AG09319 (cell line): ENCODE measurements at regions not wholly inside any gene's neighbourhood (a gene's known extent, or its start where the extent isn't known, plus 50 kb on each side); places are given as distances from the start of the nearest gene placed in this dataset.

Source experiments
- DNase-seq: peaks from one replicate; pipeline ENCODE4 v3.0.0-alpha.2; 2010; ENCODE audit warnings: low read depth; ENCODE audit errors: extremely low read depth
- CTCF ChIP-seq: IDR thresholded peaks from 2 replicates; pipeline ENCODE4 v1.5.1; 2011; ENCODE audit warnings: low read depth, mild to moderate bottlenecking, inconsistent platforms, low read length, moderate library complexity

DNA sequence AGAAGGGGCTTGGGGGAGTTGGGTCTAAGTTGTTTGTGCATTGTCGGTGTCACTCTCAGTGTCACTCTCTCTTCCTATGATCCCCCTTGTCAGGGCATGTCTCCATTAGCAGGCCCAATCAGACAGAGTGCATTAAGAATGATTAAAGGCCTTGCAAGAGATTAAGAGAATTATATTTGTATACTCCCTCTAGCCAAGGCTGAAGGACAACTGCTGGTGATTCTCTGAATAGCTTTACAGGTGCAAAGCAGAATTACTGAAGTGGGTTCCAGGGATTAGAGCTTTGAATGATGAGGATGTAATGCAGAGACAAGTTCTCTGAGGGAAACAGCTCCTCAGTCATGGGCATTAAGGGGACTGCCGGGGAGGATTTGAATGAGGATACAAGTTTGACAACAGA, 104.8 kb upstream of the LGALSL start:
- TF ChIP-seq CTCF: no peak
- no peak for DNase-seq

- DNase-seq: no peak
- TF ChIP-seq CTCF: no peak
Measured at GRCh38 chr2:64350996-64351395, 103.0 kb upstream of the LGALSL start.

GRCh38 chr2:64352292-64352691, 101.7 kb upstream of the LGALSL start:
- no peak for TF ChIP-seq CTCF
- no peak for DNase-seq

- no peak for TF ChIP-seq CTCF
- DNase-seq: no peak
Measured at GRCh38 chr2:64354857-64355680, 98.9 kb upstream of the LGALSL start.

DNA sequence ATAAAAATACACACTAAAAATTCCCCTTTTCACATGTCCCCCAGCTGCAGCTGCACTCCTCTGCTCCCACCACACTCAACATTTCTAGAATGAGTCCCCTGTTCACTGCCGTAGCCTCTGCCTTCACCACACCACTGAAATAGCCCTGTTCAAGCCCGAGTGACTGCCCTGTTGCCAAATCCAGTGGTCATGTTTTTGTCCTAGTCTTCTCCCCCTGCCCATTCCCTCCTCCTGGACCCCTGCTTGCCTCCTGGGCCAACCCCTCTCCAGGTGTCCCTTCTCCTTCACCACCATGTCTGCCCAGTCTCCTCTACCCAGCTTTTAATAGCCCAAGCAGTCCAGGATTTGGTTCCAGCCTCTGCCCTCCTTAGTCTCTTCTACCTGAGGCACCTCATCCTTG, 97.1 kb upstream of the LGALSL start:
- no peak for DNase-seq
- no peak for TF ChIP-seq CTCF

DNA sequence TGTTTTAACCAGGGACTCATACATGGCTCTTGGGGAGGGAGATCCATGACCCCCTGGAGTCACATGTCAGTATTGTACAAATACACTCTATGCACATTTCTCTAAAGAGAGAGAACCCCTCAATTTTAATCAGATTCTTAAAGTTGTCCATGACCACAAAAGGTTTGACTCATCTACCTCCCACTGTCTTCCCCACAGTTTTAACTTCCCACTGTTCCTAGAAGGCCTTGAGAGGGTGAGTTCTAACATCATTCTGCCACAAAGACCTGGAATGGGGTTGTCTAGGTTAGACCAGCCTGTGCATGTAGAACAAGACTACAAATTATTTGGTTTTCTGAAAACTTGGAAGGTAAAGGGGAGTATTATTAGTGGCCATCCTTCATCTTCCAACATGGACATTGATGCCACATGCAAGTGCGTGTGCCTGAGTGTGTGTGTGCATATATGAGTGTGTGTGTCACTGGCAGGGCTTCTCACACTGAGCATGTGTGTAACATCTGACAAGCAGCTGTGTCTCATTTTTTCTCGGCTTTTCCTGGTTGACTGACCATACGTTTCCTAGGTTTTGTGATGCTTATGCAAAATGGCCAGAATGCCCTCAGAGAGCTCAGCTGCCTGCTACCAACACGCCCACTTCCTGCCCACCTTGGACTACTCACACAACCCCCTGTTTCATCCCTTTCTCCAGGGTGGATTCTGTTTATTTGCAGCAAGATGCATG, 94.6 kb upstream of the LGALSL start:
- no peak for DNase-seq
- no peak for TF ChIP-seq CTCF

DNA sequence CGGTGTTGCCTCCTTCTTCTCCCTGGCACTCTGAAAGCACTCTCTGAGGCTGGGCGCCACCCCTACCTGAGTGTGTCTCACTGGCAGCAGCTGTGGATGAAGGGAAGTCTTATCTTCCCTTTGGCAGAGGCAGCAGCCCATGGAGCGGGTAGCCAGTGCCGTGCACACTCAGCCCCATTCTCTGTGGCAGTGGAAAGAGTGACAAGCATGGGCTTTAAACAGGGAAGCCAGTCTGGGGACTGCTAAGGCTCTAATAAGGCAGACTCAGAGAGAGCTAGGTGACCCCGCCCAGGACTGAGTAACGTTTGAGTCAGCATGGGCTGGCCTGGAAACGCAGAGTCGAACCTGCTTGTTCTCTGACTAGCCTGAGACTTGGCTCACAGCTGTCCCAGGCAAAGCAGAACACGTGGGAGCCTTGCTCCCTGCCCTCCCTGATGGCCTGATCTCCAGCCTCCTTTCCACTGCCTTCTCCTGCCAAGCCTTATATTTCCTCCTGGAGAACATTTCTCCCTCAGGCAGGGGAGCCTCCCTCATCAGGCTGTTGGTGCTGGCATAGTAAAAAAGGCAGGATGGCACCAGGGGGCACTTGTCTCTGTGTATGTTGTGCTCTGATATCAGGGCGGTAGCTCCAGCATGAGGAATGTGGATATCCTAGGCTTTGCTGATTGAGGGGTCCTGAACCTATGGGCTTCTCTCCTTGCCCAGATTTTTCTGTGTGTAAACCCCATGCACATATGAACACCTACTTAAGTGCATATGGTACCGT, 93.9 kb upstream of the LGALSL start:
- peak; percentile 8; the same call in 1 of the 2 replicates for TF ChIP-seq CTCF
- peak; percentile 56 for DNase-seq
